ENCODE measurements at regions not wholly inside any gene's neighbourhood (a gene's known extent, or its start where the extent isn't known, plus 50 kb on each side); places are given as distances from the start of the nearest gene placed in this dataset.

DNA sequence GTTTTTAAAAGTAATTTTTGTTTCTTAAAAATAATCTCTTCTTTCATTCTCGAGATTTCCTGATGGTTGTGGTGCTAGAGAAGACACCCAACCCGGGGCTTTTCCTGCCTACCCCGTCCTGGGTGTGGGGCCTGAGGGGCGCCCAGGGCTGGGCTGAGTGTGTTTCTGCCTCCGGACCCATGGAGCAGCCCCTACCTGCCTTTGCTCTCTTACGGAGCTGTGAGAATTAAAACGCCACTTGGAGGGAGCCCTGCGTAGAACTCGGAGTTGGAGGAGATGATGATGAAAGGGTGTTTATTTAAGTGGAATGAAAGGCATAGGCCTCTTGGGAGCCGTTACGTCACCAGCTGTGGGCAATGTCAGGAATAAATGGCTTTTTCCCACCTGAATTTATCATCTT, 261.8 kb upstream of the SHH start:
- CTCF ChIA-PET: no interaction called here
- Histone ChIP-seq H3K9ac (replicated peaks; ENCODE audit: extremely low read depth, insufficient read depth, low read length) (no peak overlapping the region), H3K27ac (ENCODE audit: insufficient read depth, low read depth, low read length) (no peak overlapping the region), H2AFZ (ENCODE audit: low read depth, low read length) (no peak overlapping the region), H3K4me3 (replicated peaks in 1 of 3; ENCODE audit: insufficient read depth in 1 of 3, low read depth in 1 of 3, low read length in 3 of 3) (no peak overlapping the region), H3K79me2 (ENCODE audit: control insufficient read depth, insufficient read depth, low read length) (no peaks in the 10 kb centered on the region), H3K4me1 (ENCODE audit: control insufficient read depth, extremely low read depth, insufficient read depth, low read length) (no peaks in the 10 kb centered on the region), H3K4me2 (ENCODE audit: insufficient read depth, low read length) (no peak overlapping the region), H3K9me1 (replicated peaks; ENCODE audit: control insufficient read depth, extremely low read depth, insufficient read depth, low read length) (no peaks in the 10 kb centered on the region), H3K27me3 (ENCODE audit: control insufficient read depth in 2 of 2, insufficient read depth in 2 of 2, low read length in 2 of 2) (no peaks in the 10 kb centered on the region), H3K36me3 (ENCODE audit: control insufficient read depth in 2 of 2, extremely low read depth in 1 of 2, insufficient read depth in 2 of 2, low read length in 2 of 2) (no peaks in the 10 kb centered on the region), H3K9me3 (replicated peaks; ENCODE audit: control insufficient read depth, insufficient read depth, low read length) (peaks cover 2% of the 10 kb centered on the region), H4K20me1 (replicated peaks; ENCODE audit: control insufficient read depth, extremely low read depth, insufficient read depth, low read length) (no peaks in the 10 kb centered on the region)
- intact Hi-C loops (cut with micrococcal nuclease): no loop called here
- POLR2A ChIA-PET: no interaction called here
- DNase-seq (ENCODE audit: low read depth, low spot score): no peak
- dilution Hi-C loops (cut with MboI; ENCODE audit: extremely low pct_ligation_motif_present, low sequenced_read_pairs): no loop called here
- FAIRE-seq: no peak
- no peak for TF ChIP-seq MYC (IDR thresholded peaks at IDR 0.05; ENCODE audit: low read depth, low read length)
- TF ChIP-seq, protein P1, sequence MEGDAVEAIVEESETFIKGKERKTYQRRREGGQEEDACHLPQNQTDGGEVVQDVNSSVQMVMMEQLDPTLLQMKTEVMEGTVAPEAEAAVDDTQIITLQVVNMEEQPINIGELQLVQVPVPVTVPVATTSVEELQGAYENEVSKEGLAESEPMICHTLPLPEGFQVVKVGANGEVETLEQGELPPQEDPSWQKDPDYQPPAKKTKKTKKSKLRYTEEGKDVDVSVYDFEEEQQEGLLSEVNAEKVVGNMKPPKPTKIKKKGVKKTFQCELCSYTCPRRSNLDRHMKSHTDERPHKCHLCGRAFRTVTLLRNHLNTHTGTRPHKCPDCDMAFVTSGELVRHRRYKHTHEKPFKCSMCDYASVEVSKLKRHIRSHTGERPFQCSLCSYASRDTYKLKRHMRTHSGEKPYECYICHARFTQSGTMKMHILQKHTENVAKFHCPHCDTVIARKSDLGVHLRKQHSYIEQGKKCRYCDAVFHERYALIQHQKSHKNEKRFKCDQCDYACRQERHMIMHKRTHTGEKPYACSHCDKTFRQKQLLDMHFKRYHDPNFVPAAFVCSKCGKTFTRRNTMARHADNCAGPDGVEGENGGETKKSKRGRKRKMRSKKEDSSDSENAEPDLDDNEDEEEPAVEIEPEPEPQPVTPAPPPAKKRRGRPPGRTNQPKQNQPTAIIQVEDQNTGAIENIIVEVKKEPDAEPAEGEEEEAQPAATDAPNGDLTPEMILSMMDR (IDR thresholded peaks at IDR 0.05; ENCODE audit: extremely low read depth in 1 of 2, insufficient read depth in 1 of 2, low read depth in 1 of 2, low read length in 2 of 2): no peak
- BruUV-seq (replicated peaks): no TSS peak

DNA sequence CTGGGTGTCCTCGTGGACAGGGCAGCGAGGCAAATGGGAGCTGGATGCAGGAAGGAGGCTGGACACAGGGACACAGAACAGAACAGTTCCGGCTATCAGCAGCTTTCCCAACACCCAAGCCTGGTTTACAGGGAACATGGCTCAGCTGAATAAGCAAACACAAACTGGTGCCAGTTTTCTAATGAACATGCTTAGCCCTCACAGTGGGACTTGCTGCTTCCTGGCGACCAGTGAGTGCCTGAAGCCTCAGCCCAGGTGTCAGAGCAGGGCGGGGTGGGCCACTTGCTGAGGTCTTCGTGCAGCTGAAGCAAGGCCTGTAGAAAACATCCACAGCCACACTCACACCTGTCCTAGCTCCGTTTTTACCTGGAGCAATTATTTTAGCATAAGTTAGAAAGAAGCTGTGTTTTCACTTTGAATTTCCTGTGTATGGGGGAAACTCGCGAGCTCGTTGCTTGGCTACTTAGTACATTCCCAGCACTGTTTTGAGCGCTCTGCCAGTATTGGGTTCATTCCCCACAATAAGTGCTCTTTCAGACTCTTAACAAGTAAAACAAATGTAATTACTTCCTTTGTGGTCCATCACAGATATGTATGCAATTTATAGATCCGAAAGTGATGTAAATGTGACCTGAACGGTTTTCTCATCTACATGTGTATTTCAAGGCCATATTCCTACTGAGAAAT, 261.2 kb upstream of the SHH start:
- Histone ChIP-seq H3K9ac (replicated peaks; ENCODE audit: extremely low read depth, insufficient read depth, low read length) (no peak overlapping the region), H3K9me3 (replicated peaks; ENCODE audit: control insufficient read depth, insufficient read depth, low read length) (peaks cover 2% of the 10 kb centered on the region), H3K4me1 (ENCODE audit: control insufficient read depth, extremely low read depth, insufficient read depth, low read length) (no peaks in the 10 kb centered on the region), H3K9me1 (replicated peaks; ENCODE audit: control insufficient read depth, extremely low read depth, insufficient read depth, low read length) (no peaks in the 10 kb centered on the region), H3K27ac (ENCODE audit: insufficient read depth, low read depth, low read length) (no peak overlapping the region), H2AFZ (ENCODE audit: low read depth, low read length) (no peak overlapping the region), H4K20me1 (replicated peaks; ENCODE audit: control insufficient read depth, extremely low read depth, insufficient read depth, low read length) (no peaks in the 10 kb centered on the region), H3K4me3 (replicated peaks in 1 of 3; ENCODE audit: insufficient read depth in 1 of 3, low read depth in 1 of 3, low read length in 3 of 3) (no peak overlapping the region), H3K27me3 (ENCODE audit: control insufficient read depth in 2 of 2, insufficient read depth in 2 of 2, low read length in 2 of 2) (no peaks in the 10 kb centered on the region), H3K79me2 (ENCODE audit: control insufficient read depth, insufficient read depth, low read length) (no peaks in the 10 kb centered on the region), H3K36me3 (ENCODE audit: control insufficient read depth in 2 of 2, extremely low read depth in 1 of 2, insufficient read depth in 2 of 2, low read length in 2 of 2) (no peaks in the 10 kb centered on the region), H3K4me2 (ENCODE audit: insufficient read depth, low read length) (no peak overlapping the region)
- BruUV-seq (replicated peaks): no TSS peak
- FAIRE-seq (no peak), DNase-seq (ENCODE audit: low read depth, low spot score) (no peak)
- dilution Hi-C loops (cut with MboI; ENCODE audit: extremely low pct_ligation_motif_present, low sequenced_read_pairs): no loop called here
- ChIA-PET POLR2A (no interaction called here), CTCF (no interaction called here)
- TF ChIP-seq POLR2AphosphoS5 (IDR thresholded peaks at IDR 0.05; ENCODE audit: insufficient read depth, low read depth, low read length) (no peak), POLR2A (IDR thresholded peaks at IDR 0.05; ENCODE audit: low read depth, low read length) (no peak), MYC (IDR thresholded peaks at IDR 0.05; ENCODE audit: low read depth, low read length) (no peak), JUN (IDR thresholded peaks at IDR 0.05; ENCODE audit: borderline replicate concordance, insufficient read depth, insufficient read length, low read depth) (no peak), EZH2 (IDR thresholded peaks at IDR 0.05; ENCODE audit: borderline replicate concordance, low read depth, low read length, severe bottlenecking) (no peak), GATA2 (IDR thresholded peaks at IDR 0.05; ENCODE audit: insufficient read depth, insufficient read length, low read depth, low read length) (no peak), FOS (IDR thresholded peaks at IDR 0.05; ENCODE audit: borderline replicate concordance, insufficient read depth, low read length) (no peak)
- TF ChIP-seq, protein P2, sequence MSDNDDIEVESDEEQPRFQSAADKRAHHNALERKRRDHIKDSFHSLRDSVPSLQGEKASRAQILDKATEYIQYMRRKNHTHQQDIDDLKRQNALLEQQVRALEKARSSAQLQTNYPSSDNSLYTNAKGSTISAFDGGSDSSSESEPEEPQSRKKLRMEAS (IDR thresholded peaks at IDR 0.05; ENCODE audit: insufficient read depth, insufficient read length): no peak
- TF ChIP-seq, protein P1 (IDR thresholded peaks at IDR 0.05; ENCODE audit: extremely low read depth in 1 of 2, insufficient read depth in 1 of 2, low read depth in 1 of 2, low read length in 2 of 2): no peak
- intact Hi-C loops (cut with micrococcal nuclease): no loop called here
